ENCODE measurements at regions not wholly inside any gene's neighbourhood (a gene's known extent, or its start where the extent isn't known, plus 50 kb on each side); places are given as distances from the start of the nearest gene placed in this dataset.

DNA sequence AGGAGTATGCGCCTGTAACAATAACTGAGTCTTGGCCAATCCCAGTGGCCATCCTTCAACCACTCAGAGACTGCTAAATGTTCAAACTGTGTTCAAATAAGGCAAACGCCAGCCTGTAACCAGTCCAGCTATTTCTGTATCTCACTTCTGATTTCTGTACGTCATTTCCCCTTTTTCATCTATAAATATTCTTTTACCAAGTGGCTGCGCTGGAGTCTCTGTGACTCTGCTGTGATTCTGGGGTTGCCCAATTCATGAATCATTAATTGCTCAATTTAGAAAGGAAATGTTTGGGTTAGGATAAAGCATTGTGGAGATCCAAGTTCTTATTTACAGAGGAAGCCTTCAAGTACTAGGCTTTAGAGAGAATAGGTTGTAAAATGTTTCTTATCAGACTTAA, 89.8 kb upstream of the UST start:
- Mint-ChIP-seq H3K27ac (ENCODE audit: unreplicated experiment) (no peak overlapping the region), H3K4me1 (ENCODE audit: unreplicated experiment) (no peaks in the 10 kb centered on the region), H3K4me3 (ENCODE audit: unreplicated experiment) (no peak overlapping the region), H3K36me3 (ENCODE audit: low read depth, unreplicated experiment) (peaks cover 13% of the 10 kb centered on the region), H3K9me3 (ENCODE audit: unreplicated experiment) (no peaks in the 10 kb centered on the region), H3K27me3 (ENCODE audit: unreplicated experiment) (no peaks in the 10 kb centered on the region)
- TF ChIP-seq, protein P1, sequence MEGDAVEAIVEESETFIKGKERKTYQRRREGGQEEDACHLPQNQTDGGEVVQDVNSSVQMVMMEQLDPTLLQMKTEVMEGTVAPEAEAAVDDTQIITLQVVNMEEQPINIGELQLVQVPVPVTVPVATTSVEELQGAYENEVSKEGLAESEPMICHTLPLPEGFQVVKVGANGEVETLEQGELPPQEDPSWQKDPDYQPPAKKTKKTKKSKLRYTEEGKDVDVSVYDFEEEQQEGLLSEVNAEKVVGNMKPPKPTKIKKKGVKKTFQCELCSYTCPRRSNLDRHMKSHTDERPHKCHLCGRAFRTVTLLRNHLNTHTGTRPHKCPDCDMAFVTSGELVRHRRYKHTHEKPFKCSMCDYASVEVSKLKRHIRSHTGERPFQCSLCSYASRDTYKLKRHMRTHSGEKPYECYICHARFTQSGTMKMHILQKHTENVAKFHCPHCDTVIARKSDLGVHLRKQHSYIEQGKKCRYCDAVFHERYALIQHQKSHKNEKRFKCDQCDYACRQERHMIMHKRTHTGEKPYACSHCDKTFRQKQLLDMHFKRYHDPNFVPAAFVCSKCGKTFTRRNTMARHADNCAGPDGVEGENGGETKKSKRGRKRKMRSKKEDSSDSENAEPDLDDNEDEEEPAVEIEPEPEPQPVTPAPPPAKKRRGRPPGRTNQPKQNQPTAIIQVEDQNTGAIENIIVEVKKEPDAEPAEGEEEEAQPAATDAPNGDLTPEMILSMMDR (IDR thresholded peaks at IDR 0.05; ENCODE audit: unreplicated experiment): no peak
- no peak for DNase-seq (ENCODE audit: low spot score)

DNA sequence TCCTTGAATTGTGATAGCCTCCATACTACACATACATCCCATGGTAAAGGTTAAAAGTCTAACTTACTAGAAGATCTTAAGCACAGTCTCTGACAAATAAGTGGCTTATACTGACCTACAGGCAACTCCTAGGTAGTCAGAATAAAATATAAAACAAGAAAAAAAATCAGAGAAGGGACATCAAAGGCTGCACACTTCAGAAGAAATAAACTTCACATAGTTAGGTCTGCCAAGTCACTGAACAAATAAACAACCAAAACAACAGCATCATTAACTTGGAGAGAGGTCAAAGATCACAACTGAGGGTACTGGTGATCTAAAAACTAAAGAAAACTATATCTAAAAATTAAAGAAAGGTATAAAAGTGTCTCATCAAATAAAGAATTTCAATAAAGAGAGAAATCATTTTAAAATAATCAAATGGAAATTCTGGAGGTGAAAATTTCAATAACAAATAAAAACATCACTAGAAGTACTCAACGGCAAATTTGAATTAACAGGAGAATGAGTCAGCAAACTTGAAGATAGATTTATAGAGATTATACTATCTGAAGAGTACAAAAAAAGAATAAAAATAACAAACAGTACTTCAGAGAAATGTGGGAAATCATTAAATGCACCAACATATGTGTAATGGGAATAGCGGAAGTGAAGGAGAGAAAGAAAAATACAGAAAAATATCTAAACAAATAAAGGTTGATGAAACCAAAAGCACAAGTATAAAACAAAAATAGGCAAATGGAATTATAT, 88.0 kb upstream of the UST start:
- H3K9me3 Mint-ChIP-seq (ENCODE audit: unreplicated experiment): no peaks in the 10 kb centered on the region
- no peaks in the 10 kb centered on the region for H3K4me1 Mint-ChIP-seq (ENCODE audit: unreplicated experiment)
- no peak overlapping the region for H3K4me3 Mint-ChIP-seq (ENCODE audit: unreplicated experiment)
- TF ChIP-seq, protein P1 (IDR thresholded peaks at IDR 0.05; ENCODE audit: unreplicated experiment): no peak
- H3K27ac Mint-ChIP-seq (ENCODE audit: unreplicated experiment): no peak overlapping the region
- H3K27me3 Mint-ChIP-seq (ENCODE audit: unreplicated experiment): no peaks in the 10 kb centered on the region
- peaks cover 9% of the 10 kb centered on the region for H3K36me3 Mint-ChIP-seq (ENCODE audit: low read depth, unreplicated experiment)
- DNase-seq (ENCODE audit: low spot score): no peak

DNA sequence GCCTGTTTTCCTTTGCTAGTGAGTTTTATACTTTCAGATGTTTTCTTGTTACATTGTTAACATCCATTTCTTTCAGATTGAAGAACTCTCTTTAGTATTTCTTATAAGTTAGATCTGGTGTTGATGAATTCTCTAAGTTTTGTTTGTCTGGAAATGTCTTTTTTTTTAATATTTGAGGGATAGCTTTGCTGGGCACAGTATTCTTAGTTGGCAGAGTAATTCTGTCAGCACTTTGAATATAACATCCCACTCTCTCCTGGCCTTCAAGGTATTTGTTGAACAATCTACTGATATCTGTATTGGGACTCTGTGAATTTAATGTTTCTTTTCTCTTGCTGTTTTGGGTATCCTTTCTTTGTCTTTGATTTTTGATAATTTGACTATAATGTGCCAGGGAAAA, 79.4 kb upstream of the UST start:
- peaks cover 3% of the 10 kb centered on the region for H3K27me3 Mint-ChIP-seq (ENCODE audit: unreplicated experiment)
- DNase-seq (ENCODE audit: low spot score): no peak
- H3K36me3 Mint-ChIP-seq (ENCODE audit: low read depth, unreplicated experiment): peaks cover 4% of the 10 kb centered on the region
- H3K27ac Mint-ChIP-seq (ENCODE audit: unreplicated experiment): no peak overlapping the region
- TF ChIP-seq, protein P1 (IDR thresholded peaks at IDR 0.05; ENCODE audit: unreplicated experiment): no peak
- H3K4me3 Mint-ChIP-seq (ENCODE audit: unreplicated experiment): no peak overlapping the region
- no peaks in the 10 kb centered on the region for H3K4me1 Mint-ChIP-seq (ENCODE audit: unreplicated experiment)
- H3K9me3 Mint-ChIP-seq (ENCODE audit: unreplicated experiment): peaks cover 14% of the 10 kb centered on the region

DNA sequence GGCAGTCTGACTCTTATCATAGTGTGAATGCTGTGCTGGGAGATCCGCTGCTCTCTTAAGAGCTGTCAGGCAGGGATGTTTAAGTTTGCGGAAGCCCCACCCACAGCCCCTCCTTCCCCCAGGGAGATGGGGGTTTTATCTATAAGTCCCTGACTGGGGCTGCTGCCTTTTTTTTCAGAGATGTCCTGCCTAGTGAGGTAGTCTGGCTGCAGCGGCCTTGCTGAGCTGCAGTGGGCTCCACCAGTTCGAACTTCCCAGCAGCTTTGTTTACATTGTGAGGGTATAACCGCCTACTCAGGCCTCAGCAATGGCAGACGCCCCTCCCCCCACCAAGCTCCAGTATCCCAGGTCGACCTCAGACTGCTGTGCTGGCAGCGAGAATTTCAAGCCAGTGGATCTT, 75.7 kb upstream of the UST start:
- Mint-ChIP-seq H3K27me3 (ENCODE audit: unreplicated experiment) (peaks cover 3% of the 10 kb centered on the region), H3K4me3 (ENCODE audit: unreplicated experiment) (no peak overlapping the region), H3K36me3 (ENCODE audit: low read depth, unreplicated experiment) (peaks cover 4% of the 10 kb centered on the region), H3K4me1 (ENCODE audit: unreplicated experiment) (no peaks in the 10 kb centered on the region), H3K27ac (ENCODE audit: unreplicated experiment) (no peak overlapping the region), H3K9me3 (ENCODE audit: unreplicated experiment) (peaks cover 14% of the 10 kb centered on the region)
- TF ChIP-seq, protein P1 (IDR thresholded peaks at IDR 0.05; ENCODE audit: unreplicated experiment): no peak
- DNase-seq (ENCODE audit: low spot score): no peak

DNA sequence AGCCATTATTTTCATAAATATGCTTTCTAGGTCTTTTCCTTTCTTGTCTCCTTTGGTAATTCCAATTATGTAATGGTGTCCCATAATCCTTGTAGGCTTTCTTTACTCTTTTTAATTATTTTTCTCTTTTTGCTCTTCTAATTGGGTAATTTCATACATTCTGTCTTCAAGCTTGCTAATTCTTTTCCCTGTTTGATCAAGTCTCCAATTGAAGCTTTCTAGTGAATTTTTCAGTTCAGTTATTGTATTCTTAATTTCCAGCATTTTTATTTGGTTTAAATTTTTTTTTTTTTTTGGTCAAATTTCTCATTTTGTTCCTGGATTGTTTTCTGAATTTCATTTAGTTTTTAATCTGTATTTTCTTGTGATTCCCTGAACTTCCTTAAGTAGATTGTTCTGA, 74.9 kb upstream of the UST start:
- Mint-ChIP-seq H3K36me3 (ENCODE audit: low read depth, unreplicated experiment) (no peaks in the 10 kb centered on the region), H3K4me3 (ENCODE audit: unreplicated experiment) (no peak overlapping the region), H3K4me1 (ENCODE audit: unreplicated experiment) (no peaks in the 10 kb centered on the region), H3K27me3 (ENCODE audit: unreplicated experiment) (peaks cover 3% of the 10 kb centered on the region), H3K27ac (ENCODE audit: unreplicated experiment) (no peak overlapping the region), H3K9me3 (ENCODE audit: unreplicated experiment) (peaks cover 8% of the 10 kb centered on the region)
- TF ChIP-seq, protein P1 (IDR thresholded peaks at IDR 0.05; ENCODE audit: unreplicated experiment): no peak
- DNase-seq (ENCODE audit: low spot score): no peak

Data from endothelial cell (in vitro differentiated cells).